ENCODE measurements at regions not wholly inside any gene's neighbourhood (a gene's known extent, or its start where the extent isn't known, plus 50 kb on each side); places are given as distances from the start of the nearest gene placed in this dataset.

GRCh38 chr19:29122185-29122584 lies 90.8 kb downstream of the UQCRFS1 start:
- no peak for TF ChIP-seq EZH2phosphoT487 (IDR thresholded peaks at IDR 0.05; ENCODE audit: borderline replicate concordance)
- no peak for TF ChIP-seq CTCF (conservative IDR thresholded peaks at IDR 0.05; ENCODE audit: low read length)

Measured in Loucy (cell line).